ENCODE measurements at regions not wholly inside any gene's neighbourhood (a gene's known extent, or its start where the extent isn't known, plus 50 kb on each side); places are given as distances from the start of the nearest gene placed in this dataset.

GRCh38 chr15:37261685-37262084 is 161.3 kb upstream of the MEIS2 start:
- TF ChIP-seq CTCF (IDR thresholded peaks at IDR 0.05; ENCODE audit: low read length) (no peak), EZH2 (IDR thresholded peaks at IDR 0.05; ENCODE audit: borderline replicate concordance, low read length) (no peak)
